Heart right ventricle (tissue), 16 donors: ENCODE measurements at regions not wholly inside any gene's neighbourhood (a gene's known extent, or its start where the extent isn't known, plus 50 kb on each side); places are given as distances from the start of the nearest gene placed in this dataset.

Experiments used
- ATAC-seq, 8 donors: fragments of 200-7000 bp; cut with Tn5 transposase; one replicate each; pipeline ENCODE4 v1.9.1; 2020; ENCODE audit warnings: mild to moderate bottlenecking in 8 of 8, moderate library complexity in 8 of 8, moderate number of reproducible peaks in 1 of 8
- DNase-seq, 2 donors: peaks; one replicate each; pipeline ENCODE4 v3.0.0-alpha.2; 2020
- H3K27ac ChIP-seq, 10 donors: fragments of 200-600 bp; sonication (generic) in 2 of 10; one replicate each; pipeline versions ENCODE4 v1.5.0 to v1.8.0; 2020 to 2022; ENCODE audit warnings: mild to moderate bottlenecking in 3 of 10
- H3K27me3 ChIP-seq, 7 donors: fragments of 200-600 bp; one replicate each; pipeline ENCODE4 v1.8.0; 2021 to 2022; ENCODE audit warnings: mild to moderate bottlenecking in 2 of 7
- H3K36me3 ChIP-seq, 9 donors: fragments of 200-600 bp; sonication (generic) in 1 of 9; one replicate each; pipeline versions ENCODE4 v1.5.0 to v1.8.0; 2020 to 2022; ENCODE audit warnings: mild to moderate bottlenecking in 2 of 9
- H3K4me1 ChIP-seq, 9 donors: fragments of 200-600 bp; sonication (generic) in 1 of 9; one replicate each; pipeline versions ENCODE4 v1.5.0 to v1.8.0; 2020 to 2022; ENCODE audit warnings: mild to moderate bottlenecking in 4 of 9
- H3K4me3 ChIP-seq, 10 donors: fragments of 200-600 bp; sonication (generic) in 2 of 10; one replicate each; pipeline versions ENCODE4 v1.5.0 to v1.8.0; 2020 to 2022; ENCODE audit warnings: mild to moderate bottlenecking in 7 of 10, moderate library complexity in 2 of 10
- H3K9me3 ChIP-seq, 11 donors: fragments of 200-600 bp in 10 of 11; sonication (generic) in 2 of 11; one replicate each; pipeline versions ENCODE4 v1.5.0 to v1.8.0; 2013 to 2022; ENCODE audit warnings: mild to moderate bottlenecking in 2 of 11, control low read depth in 1 of 11, moderate library complexity in 1 of 11
- CTCF ChIP-seq, 9 donors: fragments of 200-600 bp; sonication (generic) in 2 of 9; IDR thresholded peaks; one replicate each; pipeline versions ENCODE4 v1.5.0 to v1.8.0; 2021 to 2022; ENCODE audit warnings: antibody characterized with exemption in 9 of 9, mild to moderate bottlenecking in 5 of 9, moderate library complexity in 1 of 9
- WGBS, 2 donors: extraction: QIAGEN DNeasy Blood & Tissue Kit; methylation state at CpG; one replicate each; pipeline ENCODE4 v1.1.7; 2013; ENCODE audit warnings: inconsistent platforms in 1 of 2; 5-methylcytosine and 5-hydroxymethylcytosine counted together
- intact Hi-C, 10 donors: fragments of 100-400 bp; cut with DNase I; formaldehyde crosslinking; loops; one replicate each; pipeline versions ENCODE4 v1.11.1 to v1.14.2; 2022
- donor health status: Arrhythmogenic right ventricular cardiomyopathy.
- donor health status: ischemic (EF 13 %, LVEDD 7.1; RV severe dilation, severe dysfunction).
- donor health status: healthy with polysubstance abuse.
- donor health status: DM: no; HTN: yes; CAD: no.
- donor health status: DM: no; HTN: no; CAD: no.
- donor health status: ischemic (EF 25% LVEDD 6.9; RV normal size, moderate dysfunction).
- donor health status: ischemic (EF 25% LVEDD 5.7; RV mildly dilated, moderate dysfunction).
- donor health status: healthy.
- donor health status: DM: yes; HTN: yes; CAD: no.
- donor health status: Ischemic cardiomyopathy.
- donor health status: ischemic (EF 35%, LVEDD 5.7; RV mildly dilated, moderate dysfunction).
- donor health status: nonischemic (EF 11% LVEDD 7.7; RV severe dilation, severe dysfunction).
- donor health status: DM: yes; HTN: yes; CAD: no.
- donor health status: PGD.
- donor health status: ischemic (EF 29% LVEDD 5.4; RV normal size, mild dysfunction).
- donor health status: nonischemic (EF 23%, LVEDD 6.1; RV moderate dilation, normal function).

- 85% methylated on average over 4 of the region's 4 CpGs for WGBS, 2 donors
- H3K4me1 ChIP-seq, result peaks cover 0 to 11% (median 0%) of the 10 kb centered on the region in 9 donors
- no peak for DNase-seq
- no peak overlapping the region for H3K4me3 ChIP-seq
- no peak for TF ChIP-seq CTCF (IDR thresholded peaks at IDR 0.05)
- no peak overlapping the region for H3K27ac ChIP-seq
- no peaks in the 10 kb centered on the region for H3K9me3 ChIP-seq
- peaks cover 0 to 4% (median 0%) of the 10 kb centered on the region in 7 donors for H3K27me3 ChIP-seq
- intact Hi-C loops, result no loop called here
- no peak for ATAC-seq
- no peaks in the 10 kb centered on the region for H3K36me3 ChIP-seq
Observed at GRCh38 chr12:94795044-94795443, 144.7 kb upstream of the TMCC3 start.

GRCh38 chr12:94793191-94793595 is 142.8 kb upstream of the TMCC3 start:
- Histone ChIP-seq H3K9me3 (no peaks in the 10 kb centered on the region), H3K27me3 (peaks cover 0 to 3% (median 0%) of the 10 kb centered on the region in 7 donors), H3K27ac (no peak overlapping the region), H3K4me3 (no peak overlapping the region), H3K36me3 (no peaks in the 10 kb centered on the region), H3K4me1 (peaks cover 0 to 11% (median 0%) of the 10 kb centered on the region in 9 donors)
- intact Hi-C loops, result no loop called here
- TF ChIP-seq CTCF (IDR thresholded peaks at IDR 0.05), result no peak
- DNase-seq, result no peak
- ATAC-seq, result no peak
- 54 to 56% methylated on average over 10 of the region's 10 CpGs for WGBS, 2 donors

GRCh38 chr12:94792693-94793092 is 142.3 kb upstream of the TMCC3 start:
- H3K27ac ChIP-seq, result no peak overlapping the region
- H3K4me1 ChIP-seq, result peaks cover 0 to 11% (median 0%) of the 10 kb centered on the region in 9 donors
- peak in 4 of 8 donors; percentile 57 to 82 (median 64) for ATAC-seq
- 47 to 56% methylated on average over 6 of the region's 6 CpGs for WGBS, 2 donors
- DNase-seq, result peak in 1 of 2 donors; percentile 11
- H3K36me3 ChIP-seq, result no peaks in the 10 kb centered on the region
- no peak for TF ChIP-seq CTCF (IDR thresholded peaks at IDR 0.05)
- H3K27me3 ChIP-seq, result no peaks in the 10 kb centered on the region
- intact Hi-C loops, result no loop called here
- no peak overlapping the region for H3K4me3 ChIP-seq
- no peaks in the 10 kb centered on the region for H3K9me3 ChIP-seq

GRCh38 chr12:94791933-94792332 is 141.6 kb upstream of the TMCC3 start:
- 88% methylated on average over 16 of the region's 16 CpGs for WGBS, 2 donors

More at GRCh38 chr12:94791933-94792332, 141.6 kb upstream of the TMCC3 start:
- H3K27ac ChIP-seq, result no peak overlapping the region
- H3K9me3 ChIP-seq, result no peaks in the 10 kb centered on the region
- intact Hi-C loops, result no loop called here
- DNase-seq (no peak), ATAC-seq (no peak)
- TF ChIP-seq CTCF (IDR thresholded peaks at IDR 0.05), result no peak
- H3K27me3 ChIP-seq, result no peaks in the 10 kb centered on the region
- H3K4me1 ChIP-seq, result peaks cover 0 to 11% (median 0%) of the 10 kb centered on the region in 9 donors
- H3K36me3 ChIP-seq, result no peaks in the 10 kb centered on the region
- no peak overlapping the region for H3K4me3 ChIP-seq
